WTC11 (cell line): ENCODE measurements at regions not wholly inside any gene's neighbourhood (a gene's known extent, or its start where the extent isn't known, plus 50 kb on each side); places are given as distances from the start of the nearest gene placed in this dataset.

ENCODE experiments used
- ATF3 ChIP-seq: sonication (generic); formaldehyde crosslinking; conservative IDR thresholded peaks from 2 replicates; pipeline ENCODE4 v1.8.1; 2022; ENCODE audit warnings: mild to moderate bottlenecking, missing genetic modification reagents
- CREM ChIP-seq: sonication (generic); formaldehyde crosslinking; IDR thresholded peaks from 2 replicates; pipeline ENCODE4 v1.8.1; 2022; ENCODE audit warnings: mild to moderate bottlenecking, missing genetic modification reagents, moderate library complexity
- FOXJ3 ChIP-seq: sonication (generic); formaldehyde crosslinking; IDR thresholded peaks from 2 replicates; pipeline ENCODE4 v1.9.0; 2021; ENCODE audit warnings: missing genetic modification reagents, mild to moderate bottlenecking, borderline replicate concordance
- FOXP1 ChIP-seq: sonication (generic); formaldehyde crosslinking; IDR thresholded peaks from 2 replicates; pipeline ENCODE4 v1.8.0; 2022; ENCODE audit warnings: missing genetic modification reagents, mild to moderate bottlenecking, moderate library complexity, borderline replicate concordance
- NR2C2 ChIP-seq: sonication (generic); formaldehyde crosslinking; IDR thresholded peaks from 2 replicates; pipeline ENCODE4 v1.8.0; 2022; ENCODE audit warnings: mild to moderate bottlenecking, missing genetic modification reagents
- SP1 ChIP-seq: sonication (generic); formaldehyde crosslinking; conservative IDR thresholded peaks from 2 replicates; pipeline ENCODE4 v1.8.1; 2022; ENCODE audit warnings: missing genetic modification reagents
- ZNF232 ChIP-seq: sonication (generic); formaldehyde crosslinking; IDR thresholded peaks from 2 replicates; pipeline ENCODE4 v1.8.0; 2022; ENCODE audit warnings: mild to moderate bottlenecking, missing genetic modification reagents
- TF ChIP-seq, protein P1 (sequence below): fragments of 200-600 bp; IDR thresholded peaks from 2 replicates; pipeline ENCODE4 v1.8.0; 2022; ENCODE audit warnings: antibody characterized with exemption
- TF ChIP-seq, protein P2 (sequence below): sonication (generic); formaldehyde crosslinking; IDR thresholded peaks from 2 replicates; pipeline ENCODE4 v1.8.1; 2023; ENCODE audit warnings: mild to moderate bottlenecking, missing genetic modification reagents

- TF ChIP-seq, protein P1, sequence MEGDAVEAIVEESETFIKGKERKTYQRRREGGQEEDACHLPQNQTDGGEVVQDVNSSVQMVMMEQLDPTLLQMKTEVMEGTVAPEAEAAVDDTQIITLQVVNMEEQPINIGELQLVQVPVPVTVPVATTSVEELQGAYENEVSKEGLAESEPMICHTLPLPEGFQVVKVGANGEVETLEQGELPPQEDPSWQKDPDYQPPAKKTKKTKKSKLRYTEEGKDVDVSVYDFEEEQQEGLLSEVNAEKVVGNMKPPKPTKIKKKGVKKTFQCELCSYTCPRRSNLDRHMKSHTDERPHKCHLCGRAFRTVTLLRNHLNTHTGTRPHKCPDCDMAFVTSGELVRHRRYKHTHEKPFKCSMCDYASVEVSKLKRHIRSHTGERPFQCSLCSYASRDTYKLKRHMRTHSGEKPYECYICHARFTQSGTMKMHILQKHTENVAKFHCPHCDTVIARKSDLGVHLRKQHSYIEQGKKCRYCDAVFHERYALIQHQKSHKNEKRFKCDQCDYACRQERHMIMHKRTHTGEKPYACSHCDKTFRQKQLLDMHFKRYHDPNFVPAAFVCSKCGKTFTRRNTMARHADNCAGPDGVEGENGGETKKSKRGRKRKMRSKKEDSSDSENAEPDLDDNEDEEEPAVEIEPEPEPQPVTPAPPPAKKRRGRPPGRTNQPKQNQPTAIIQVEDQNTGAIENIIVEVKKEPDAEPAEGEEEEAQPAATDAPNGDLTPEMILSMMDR = no peak
- TF ChIP-seq ZNF232 (CRISPR knock-in tag) (no peak), ATF3 (CRISPR knock-in tag) (no peak), SP1 (CRISPR knock-in tag) (no peak), NR2C2 (CRISPR knock-in tag) (no peak), CREM (CRISPR knock-in tag) (no peak), FOXP1 (no peak), FOXJ3 (CRISPR knock-in tag) (no peak)
- TF ChIP-seq, protein P2, sequence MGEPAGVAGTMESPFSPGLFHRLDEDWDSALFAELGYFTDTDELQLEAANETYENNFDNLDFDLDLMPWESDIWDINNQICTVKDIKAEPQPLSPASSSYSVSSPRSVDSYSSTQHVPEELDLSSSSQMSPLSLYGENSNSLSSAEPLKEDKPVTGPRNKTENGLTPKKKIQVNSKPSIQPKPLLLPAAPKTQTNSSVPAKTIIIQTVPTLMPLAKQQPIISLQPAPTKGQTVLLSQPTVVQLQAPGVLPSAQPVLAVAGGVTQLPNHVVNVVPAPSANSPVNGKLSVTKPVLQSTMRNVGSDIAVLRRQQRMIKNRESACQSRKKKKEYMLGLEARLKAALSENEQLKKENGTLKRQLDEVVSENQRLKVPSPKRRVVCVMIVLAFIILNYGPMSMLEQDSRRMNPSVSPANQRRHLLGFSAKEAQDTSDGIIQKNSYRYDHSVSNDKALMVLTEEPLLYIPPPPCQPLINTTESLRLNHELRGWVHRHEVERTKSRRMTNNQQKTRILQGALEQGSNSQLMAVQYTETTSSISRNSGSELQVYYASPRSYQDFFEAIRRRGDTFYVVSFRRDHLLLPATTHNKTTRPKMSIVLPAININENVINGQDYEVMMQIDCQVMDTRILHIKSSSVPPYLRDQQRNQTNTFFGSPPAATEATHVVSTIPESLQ (CRISPR knock-in tag) = no peak
These were observed 64.5 kb downstream of the CHST2 start for GRCh38 chr3:143184099-143184498.
